ENCODE measurements at regions not wholly inside any gene's neighbourhood (a gene's known extent, or its start where the extent isn't known, plus 50 kb on each side); places are given as distances from the start of the nearest gene placed in this dataset.

DNA sequence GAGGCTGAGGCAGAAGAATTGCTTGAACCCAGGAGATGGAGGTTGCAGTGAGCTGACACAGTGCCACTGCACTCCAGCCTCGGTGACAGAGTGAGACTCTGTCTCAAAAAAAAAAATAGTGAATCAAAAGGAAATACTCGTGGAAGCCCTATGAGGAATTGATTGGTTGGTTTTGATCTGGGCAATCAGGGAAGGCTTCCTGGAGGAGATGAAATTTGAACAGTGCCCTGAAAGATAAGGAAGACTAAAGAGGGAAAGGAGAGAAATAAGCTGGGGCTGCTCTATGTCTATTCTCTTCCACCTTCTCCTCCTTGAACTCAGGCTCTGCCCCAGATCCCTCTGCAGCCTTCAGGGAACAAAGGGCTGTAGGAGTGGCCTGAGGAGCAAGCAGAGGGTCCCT lies 54.1 kb downstream of the IRF2BPL start:
- Histone ChIP-seq H3K36me3 (no peaks in the 10 kb centered on the region), H3K4me3 (no peak overlapping the region), H3K4me1 (no peaks in the 10 kb centered on the region), H3K9me3 (no peaks in the 10 kb centered on the region), H3K27ac (no peak overlapping the region), H3K27me3 (no peaks in the 10 kb centered on the region), H3K9ac (ENCODE audit: low read depth in 2 of 2, low read length in 2 of 2) (no peak overlapping the region)
- intact Hi-C loops (cut with DNase I): no loop called here
- no peak for TF ChIP-seq CTCF (IDR thresholded peaks at IDR 0.05)
- DNase-seq: no peak

GRCh38 chr14:76971549-76971948 lies 57.0 kb downstream of the IRF2BPL start:
- H3K27ac ChIP-seq: no peak overlapping the region
- no peaks in the 10 kb centered on the region for H3K36me3 ChIP-seq
- H3K9me3 ChIP-seq: no peaks in the 10 kb centered on the region
- H3K4me3 ChIP-seq: no peak overlapping the region
- H3K4me1 ChIP-seq: no peaks in the 10 kb centered on the region
- DNase-seq: no peak
- no peaks in the 10 kb centered on the region for H3K27me3 ChIP-seq
- H3K9ac ChIP-seq (ENCODE audit: low read depth in 2 of 2, low read length in 2 of 2): no peak overlapping the region
- intact Hi-C loops (cut with DNase I): no loop called here
- TF ChIP-seq CTCF (IDR thresholded peaks at IDR 0.05): no peak

DNA sequence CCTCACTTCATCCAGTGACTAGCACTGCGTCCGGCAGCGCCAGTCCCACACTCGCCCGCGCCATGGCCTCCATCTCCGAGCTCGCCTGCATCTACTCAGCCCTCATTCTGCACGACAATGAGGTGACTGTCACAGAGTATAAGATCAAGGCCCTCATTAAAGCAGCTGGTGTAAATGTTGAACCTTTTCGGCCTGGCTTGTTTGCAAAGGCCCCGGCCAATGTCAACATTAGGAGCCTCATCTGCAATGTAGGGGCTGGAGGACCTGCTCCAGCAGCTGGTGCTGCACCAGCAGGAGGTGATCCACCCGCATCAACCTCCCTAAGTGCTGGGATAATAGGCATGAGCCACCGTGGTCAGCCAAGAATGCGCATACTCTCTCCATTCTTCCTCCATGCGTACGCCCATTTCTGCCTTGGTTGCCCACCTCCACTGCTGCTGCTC lies 59.9 kb downstream of the IRF2BPL start:
- Histone ChIP-seq H3K27ac (no peak overlapping the region), H3K4me1 (peaks cover 7% of the 10 kb centered on the region), H3K9ac (ENCODE audit: low read depth in 2 of 2, low read length in 2 of 2) (no peak overlapping the region), H3K36me3 (no peaks in the 10 kb centered on the region), H3K27me3 (no peaks in the 10 kb centered on the region), H3K4me3 (no peak overlapping the region), H3K9me3 (no peaks in the 10 kb centered on the region)
- TF ChIP-seq CTCF (IDR thresholded peaks at IDR 0.05): no peak
- intact Hi-C loops (cut with DNase I): no loop called here
- DNase-seq: no peak

DNA sequence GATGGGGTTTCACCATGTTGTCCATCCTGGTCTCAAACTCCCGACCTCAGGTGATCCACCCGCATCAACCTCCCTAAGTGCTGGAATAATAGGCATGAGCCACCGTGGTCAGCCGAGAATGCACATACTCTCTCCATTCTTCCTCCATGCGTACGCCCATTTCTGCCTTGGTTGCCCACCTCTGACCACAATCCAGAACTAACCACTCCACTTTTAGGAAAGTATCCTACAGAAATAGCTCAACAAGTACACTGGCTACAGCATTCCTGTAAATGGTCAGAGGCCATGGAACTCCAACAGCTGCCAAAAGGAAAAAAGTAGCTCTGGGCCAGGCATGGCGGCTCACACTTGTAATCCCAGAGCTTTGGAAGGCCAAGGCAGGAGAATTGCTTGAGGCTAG lies 60.7 kb downstream of the IRF2BPL start:
- no peak for TF ChIP-seq CTCF (IDR thresholded peaks at IDR 0.05)
- Histone ChIP-seq H3K4me1 (peaks cover 7% of the 10 kb centered on the region), H3K27ac (no peak overlapping the region), H3K9me3 (no peaks in the 10 kb centered on the region), H3K27me3 (no peaks in the 10 kb centered on the region), H3K9ac (ENCODE audit: low read depth in 2 of 2, low read length in 2 of 2) (no peak overlapping the region), H3K4me3 (no peak overlapping the region), H3K36me3 (no peaks in the 10 kb centered on the region)
- no peak for DNase-seq
- intact Hi-C loops (cut with DNase I): no loop called here

GRCh38 chr14:76965232-76965631 lies 63.3 kb downstream of the IRF2BPL start:
- peak overlapping the region; percentile 15 for H3K27ac ChIP-seq
- no peak overlapping the region for H3K4me3 ChIP-seq
- H3K9ac ChIP-seq (ENCODE audit: low read depth in 2 of 2, low read length in 2 of 2): peak overlapping the region in 1 of 2 donors; percentile 42
- no peaks in the 10 kb centered on the region for H3K27me3 ChIP-seq
- intact Hi-C loops (cut with DNase I): no loop called here
- TF ChIP-seq CTCF (IDR thresholded peaks at IDR 0.05): no peak
- peak; percentile 59 for DNase-seq
- no peaks in the 10 kb centered on the region for H3K36me3 ChIP-seq
- H3K9me3 ChIP-seq: no peaks in the 10 kb centered on the region
- peaks cover 16% of the 10 kb centered on the region for H3K4me1 ChIP-seq

DNA sequence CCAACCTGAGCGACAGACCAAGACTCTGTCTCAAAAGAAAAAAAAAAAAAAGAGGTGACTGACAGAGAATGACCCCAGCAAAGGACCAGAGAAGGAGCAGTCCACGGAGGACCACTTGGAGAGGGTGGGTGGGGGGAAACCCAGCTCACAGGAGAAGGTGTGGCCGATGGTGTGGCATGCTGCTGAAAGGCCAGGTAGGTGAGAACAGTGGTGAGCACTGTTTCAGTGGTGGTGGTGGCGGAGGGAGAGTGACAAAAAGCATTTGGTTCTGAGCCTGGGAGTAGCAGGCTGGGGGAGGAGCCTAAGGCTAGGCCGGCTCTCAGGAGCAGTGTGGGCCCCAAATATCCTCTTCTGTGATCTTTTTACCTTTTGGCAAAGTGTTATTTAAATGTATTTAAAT lies 63.8 kb downstream of the IRF2BPL start:
- Histone ChIP-seq H3K4me3 (no peak overlapping the region), H3K9ac (ENCODE audit: low read depth in 2 of 2, low read length in 2 of 2) (peak overlapping the region in 1 of 2 donors; percentile 42)

More for the DNA sequence above, 63.8 kb downstream of the IRF2BPL start:
- no peaks in the 10 kb centered on the region for H3K36me3 ChIP-seq
- no peak for TF ChIP-seq CTCF (IDR thresholded peaks at IDR 0.05)
- intact Hi-C loops (cut with DNase I): no loop called here
- no peaks in the 10 kb centered on the region for H3K27me3 ChIP-seq
- H3K9me3 ChIP-seq: no peaks in the 10 kb centered on the region
- no peak for DNase-seq
- H3K27ac ChIP-seq: no peak overlapping the region
- H3K4me1 ChIP-seq: peaks cover 16% of the 10 kb centered on the region
